ENCODE measurements at regions not wholly inside any gene's neighbourhood (a gene's known extent, or its start where the extent isn't known, plus 50 kb on each side); places are given as distances from the start of the nearest gene placed in this dataset.
"Not testable (repeated sequence)": the region's sequence is repeated elsewhere in the genome, so short reads cannot be mapped to it uniquely, and the experiment has no call there.

GRCh38 chr5:124954784-124955183 is 208.3 kb upstream of the ZNF608 start:
- H3K4me3 ChIP-seq (ENCODE audit: low read depth, low read length), result no peak overlapping the region

DNA sequence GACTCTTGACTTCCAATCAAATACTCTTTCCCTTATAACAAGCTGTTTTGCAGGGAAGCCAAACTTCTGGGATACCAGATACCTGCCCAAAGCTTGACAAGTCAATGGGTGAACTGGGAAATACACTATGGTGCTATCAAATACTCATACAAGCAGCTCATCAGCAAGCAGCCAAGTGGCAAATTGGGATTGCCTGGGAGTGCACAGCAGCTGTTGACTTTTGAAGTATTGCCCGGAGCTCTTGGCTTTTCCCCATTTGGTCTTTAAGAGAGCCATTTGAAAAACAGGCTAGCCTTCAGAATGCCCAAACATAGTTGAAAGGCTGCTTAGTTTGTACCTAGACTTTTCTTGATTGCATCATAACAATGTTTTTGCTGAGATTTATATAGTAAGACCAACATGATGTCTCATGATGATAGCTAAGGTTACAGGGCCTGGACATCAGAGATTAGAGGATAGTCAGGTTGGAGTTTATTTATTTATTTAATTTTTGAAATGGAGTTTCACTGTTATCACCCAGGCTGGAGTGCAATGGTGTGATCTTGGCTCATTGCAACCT is 210.1 kb upstream of the ZNF608 start:
- no peak overlapping the region for H3K4me3 ChIP-seq (ENCODE audit: low read depth, low read length)

DNA sequence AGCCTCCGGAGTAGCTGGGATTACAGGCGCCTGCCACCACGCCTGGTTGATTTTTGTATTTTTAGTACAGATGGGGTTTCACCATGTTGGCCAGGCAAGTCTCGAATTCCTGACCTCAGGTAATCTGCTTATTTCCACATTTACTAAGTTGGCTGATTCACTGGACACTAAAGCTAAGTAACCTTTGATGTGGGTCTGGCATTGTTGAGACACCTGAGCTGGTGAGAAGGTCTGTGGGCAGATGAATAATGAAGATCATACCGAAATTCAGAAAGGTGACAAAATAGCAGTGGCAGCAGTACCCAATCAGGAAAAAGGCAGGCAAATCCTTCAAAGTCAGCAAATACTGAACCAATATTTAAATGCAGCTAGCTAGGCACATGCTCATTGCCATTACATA is 210.6 kb upstream of the ZNF608 start:
- no peak overlapping the region for H3K4me3 ChIP-seq (ENCODE audit: low read depth, low read length)

GRCh38 chr5:124960266-124960665 is 213.8 kb upstream of the ZNF608 start:
- no peak overlapping the region for H3K4me3 ChIP-seq (ENCODE audit: low read depth, low read length)

DNA sequence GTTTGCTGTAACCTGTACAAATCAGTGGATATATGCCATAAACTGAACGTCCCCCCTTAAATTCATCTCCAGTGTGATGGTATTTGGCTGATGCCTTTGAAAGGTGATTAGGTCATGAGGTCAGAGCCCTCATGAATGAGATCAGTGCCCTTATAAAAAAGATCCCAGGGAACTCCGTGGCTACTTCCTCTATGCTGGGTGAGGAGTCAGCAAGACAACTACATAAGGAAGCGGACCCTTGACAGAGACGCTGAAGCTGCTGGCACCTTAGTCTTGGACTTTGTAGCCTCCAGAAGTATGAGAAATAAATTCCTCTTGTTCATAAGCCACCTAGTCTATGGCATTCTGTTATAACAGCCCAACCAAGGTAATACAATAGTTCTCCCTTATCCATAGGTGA is 215.1 kb upstream of the ZNF608 start:
- H3K4me3 ChIP-seq (ENCODE audit: low read depth, low read length), result no peak overlapping the region

- no peak overlapping the region for H3K4me3 ChIP-seq (ENCODE audit: low read depth, low read length)
Measured at GRCh38 chr5:124962111-124962510, 215.7 kb upstream of the ZNF608 start.

DNA sequence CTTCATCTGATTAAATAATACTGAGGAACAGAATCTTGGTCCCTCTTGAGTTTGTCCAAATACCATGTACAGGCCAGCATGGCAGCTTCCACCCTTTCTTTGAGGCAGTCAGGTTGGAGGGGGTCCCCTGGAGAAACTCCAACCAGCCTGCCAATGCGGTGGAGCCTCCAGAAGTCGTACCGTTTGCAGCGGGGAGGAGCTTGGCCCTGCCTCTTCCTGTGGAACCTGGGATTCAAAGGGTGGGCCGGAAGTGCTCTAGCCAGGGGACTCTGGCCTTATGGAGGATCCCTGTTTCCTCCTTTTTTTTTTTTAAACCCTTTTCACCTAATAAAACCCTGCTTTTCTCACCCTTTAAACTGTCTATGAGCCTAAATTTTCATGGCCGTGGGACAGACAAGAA is 216.3 kb upstream of the ZNF608 start:
- no peak overlapping the region for H3K4me3 ChIP-seq (ENCODE audit: low read depth, low read length)

DNA sequence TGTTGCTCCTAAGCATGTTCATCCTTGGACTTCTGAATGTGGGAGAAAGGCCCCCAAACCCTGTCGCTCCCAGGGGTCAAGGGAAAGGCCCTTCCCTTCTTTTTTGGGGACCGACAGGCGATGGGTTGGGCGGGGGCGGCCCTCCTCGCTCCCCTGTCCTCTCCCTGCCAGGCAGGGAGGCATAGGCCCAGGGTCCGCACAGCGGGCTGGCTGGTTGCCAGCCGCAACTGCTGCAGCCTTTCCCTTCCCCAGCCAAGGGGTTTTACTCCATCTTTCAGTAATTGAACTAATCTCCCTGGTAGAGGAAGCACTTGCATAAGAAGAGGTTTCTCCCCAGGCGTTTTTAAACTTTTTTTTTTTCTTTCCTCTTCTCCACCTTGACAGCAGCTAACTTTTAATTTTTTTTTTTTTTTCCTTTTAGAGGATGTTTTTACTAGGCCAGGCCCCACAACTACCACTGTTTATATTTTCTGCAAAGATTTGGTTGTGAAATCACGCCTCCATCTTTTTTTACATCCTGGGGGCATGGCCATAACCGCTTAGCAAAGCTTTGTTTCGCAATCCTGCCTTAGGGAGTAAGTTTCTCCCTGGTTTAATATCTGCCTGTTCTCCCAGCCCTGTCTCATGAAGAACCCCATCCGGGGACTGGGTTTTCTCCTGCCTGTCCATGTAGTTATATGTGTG is 216.9 kb upstream of the ZNF608 start:
- H3K4me3 ChIP-seq (ENCODE audit: low read depth, low read length), result no peak overlapping the region

DNA sequence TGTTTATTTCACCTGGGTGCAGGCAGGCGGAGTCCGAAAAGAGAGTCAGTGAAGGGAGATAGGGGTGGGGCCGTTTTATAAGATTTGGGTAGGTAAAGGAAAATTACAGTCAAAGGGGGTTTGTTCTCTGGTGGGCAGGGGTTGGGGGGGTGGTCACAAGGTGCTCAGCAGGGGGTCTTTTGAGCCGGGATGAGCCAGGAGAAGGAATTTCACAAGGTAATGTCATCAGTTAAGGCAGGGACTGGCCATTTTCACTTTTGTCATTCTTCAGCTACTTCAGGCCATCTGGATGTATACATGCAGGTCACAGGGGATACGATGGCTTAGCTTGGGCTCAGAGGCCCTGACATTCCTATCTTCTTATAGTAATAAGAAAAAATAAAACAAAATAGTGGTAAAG is 220.3 kb upstream of the ZNF608 start:
- H3K4me3 ChIP-seq (ENCODE audit: low read depth, low read length), result not testable (repeated sequence)

GRCh38 chr5:124970381-124970780 is 223.9 kb upstream of the ZNF608 start:
- not testable (repeated sequence) for H3K4me3 ChIP-seq (ENCODE audit: low read depth, low read length)

DNA sequence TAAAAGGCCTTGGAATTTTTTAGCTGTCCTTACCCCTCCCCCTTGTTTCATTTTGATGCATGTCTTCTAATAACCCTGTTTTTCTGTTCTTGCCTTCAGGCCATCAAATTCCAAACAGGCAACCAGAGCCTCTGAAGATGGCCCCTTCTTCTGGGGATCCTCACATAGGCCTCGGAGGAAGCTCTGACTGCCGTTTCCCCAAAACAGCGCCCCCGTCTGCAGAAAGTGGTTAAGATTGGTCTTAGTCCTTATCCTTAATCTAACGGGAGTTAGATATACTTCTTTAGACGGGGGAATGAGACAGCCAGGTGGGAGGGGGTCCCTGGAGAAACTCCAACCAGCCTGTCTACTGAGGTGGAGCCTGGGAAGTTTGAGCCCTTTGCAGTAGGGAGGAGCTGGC is 226.3 kb upstream of the ZNF608 start:
- H3K4me3 ChIP-seq (ENCODE audit: low read depth, low read length), result no peak overlapping the region

- H3K4me3 ChIP-seq (ENCODE audit: low read depth, low read length), result no peak overlapping the region
Measured at GRCh38 chr5:124973661-124974060, 227.2 kb upstream of the ZNF608 start.

GRCh38 chr5:124976086-124976485 is 229.6 kb upstream of the ZNF608 start:
- no peak overlapping the region for H3K4me3 ChIP-seq (ENCODE audit: low read depth, low read length)

- H3K4me3 ChIP-seq (ENCODE audit: low read depth, low read length), result no peak overlapping the region
Measured at GRCh38 chr5:124979251-124979650, 232.8 kb upstream of the ZNF608 start.

DNA sequence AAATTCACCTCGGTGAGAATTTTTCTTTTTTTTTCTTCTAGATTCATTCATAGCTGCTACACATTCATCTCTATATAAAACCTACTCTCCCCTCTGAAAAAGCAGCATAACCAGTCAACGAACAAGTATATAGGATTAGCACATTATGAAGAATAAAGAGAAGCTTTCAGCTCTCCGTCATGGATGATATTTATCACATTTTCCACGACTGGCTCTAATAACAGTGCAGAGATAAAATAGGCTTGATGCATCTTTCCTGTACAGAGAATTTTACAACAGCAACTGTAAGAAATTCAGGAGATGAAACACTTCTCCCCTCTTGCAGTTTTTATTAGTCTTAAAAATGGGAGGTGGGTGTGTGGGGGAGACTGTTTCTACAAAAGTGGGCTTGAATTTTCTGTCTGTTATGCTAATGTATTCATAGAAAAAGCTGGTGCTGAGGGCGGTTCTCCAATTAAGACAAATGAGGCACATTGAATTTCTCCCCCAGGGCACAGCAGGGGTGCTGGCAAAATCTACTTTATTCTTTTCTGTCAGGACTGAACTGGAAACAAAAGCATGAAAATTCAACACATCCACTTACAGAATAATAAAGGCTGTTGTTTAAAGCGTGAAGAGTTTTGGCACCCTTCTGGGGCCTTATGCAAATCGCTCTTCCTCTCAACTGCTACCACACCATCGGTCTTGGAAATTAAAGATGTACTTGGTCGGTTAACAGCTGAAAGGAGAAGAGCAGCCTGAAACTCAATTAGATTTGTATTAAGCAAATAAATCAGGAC is 233.9 kb upstream of the ZNF608 start:
- H3K4me3 ChIP-seq (ENCODE audit: low read depth, low read length), result no peak overlapping the region

DNA sequence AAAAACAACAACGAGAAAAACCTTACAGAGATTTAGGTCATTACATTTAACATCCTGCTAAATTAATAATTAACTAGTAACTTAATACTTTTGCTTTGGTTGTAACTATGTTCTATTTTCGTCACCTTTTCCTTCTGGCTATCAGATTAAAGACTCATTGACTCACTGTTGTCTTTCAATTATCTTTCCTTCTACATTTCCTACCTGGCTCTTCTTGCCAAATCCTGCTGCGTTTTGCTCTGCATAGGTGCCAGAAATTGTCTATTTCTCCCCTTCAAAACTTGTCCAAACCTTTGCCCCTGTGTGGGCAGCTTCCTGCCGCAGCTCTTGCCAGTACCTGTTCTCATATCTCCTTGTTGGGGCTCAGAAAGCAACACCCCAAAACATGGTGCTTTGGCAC is 235.5 kb upstream of the ZNF608 start:
- H3K4me3 ChIP-seq (ENCODE audit: low read depth, low read length), result no peak overlapping the region

GRCh38 chr5:124986170-124986569 is 239.7 kb upstream of the ZNF608 start:
- H3K4me3 ChIP-seq (ENCODE audit: low read depth, low read length), result no peak overlapping the region

DNA sequence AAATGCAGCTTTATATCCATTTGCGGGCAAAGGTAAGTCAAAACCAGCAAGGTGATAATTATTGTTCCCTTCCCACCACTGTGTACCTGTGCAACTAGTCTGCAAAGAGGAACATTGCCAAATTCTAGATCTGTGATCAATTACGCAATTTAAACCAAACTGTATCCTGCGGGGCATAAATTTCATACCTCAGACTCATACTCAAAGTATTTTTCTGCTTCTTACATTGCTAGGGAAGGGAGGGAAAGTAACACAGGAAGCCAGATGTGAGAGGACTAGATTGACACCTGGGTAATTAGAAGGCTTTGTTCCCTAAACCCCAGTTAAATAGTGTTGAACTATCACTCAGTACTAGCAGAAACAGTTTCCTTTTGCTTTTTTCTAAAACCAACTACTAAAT is 240.2 kb upstream of the ZNF608 start:
- H3K4me3 ChIP-seq (ENCODE audit: low read depth, low read length), result no peak overlapping the region

- not testable (repeated sequence) for H3K4me3 ChIP-seq (ENCODE audit: low read depth, low read length)
Measured at GRCh38 chr5:124987786-124988185, 241.3 kb upstream of the ZNF608 start.

- no peak overlapping the region for H3K4me3 ChIP-seq (ENCODE audit: low read depth, low read length)
Measured at GRCh38 chr5:124990723-124991122, 244.3 kb upstream of the ZNF608 start.

GRCh38 chr5:124995421-124995820 is 249.0 kb upstream of the ZNF608 start:
- no peak overlapping the region for H3K4me3 ChIP-seq (ENCODE audit: low read depth, low read length)

GRCh38 chr5:124996023-124996763 is 249.8 kb upstream of the ZNF608 start:
- no peak overlapping the region for H3K4me3 ChIP-seq (ENCODE audit: low read depth, low read length)

Data from iPS-11a (cell line).